Activated CD8-positive, alpha-beta T cell treated with anti-CD3 and anti-CD28 coated beads for 36 hours (primary cell): ENCODE measurements at regions not wholly inside any gene's neighbourhood (a gene's known extent, or its start where the extent isn't known, plus 50 kb on each side); places are given as distances from the start of the nearest gene placed in this dataset.
"Not testable (repeated sequence)": the region's sequence is repeated elsewhere in the genome, so short reads cannot be mapped to it uniquely, and the experiment has no call there.

Source experiments
- ATAC-seq: fragments of 200-7000 bp; cut with Tn5 transposase; one replicate; pipeline ENCODE4 v1.10.0; 2021; ENCODE audit warnings: mild to moderate bottlenecking, moderate library complexity
- CTCF ChIA-PET: fragments of 350-600 bp; sonication (Branson Sonifier 250); formaldehyde crosslinking; loops from one replicate; lab custom pipeline; 2021; ENCODE audit warnings: antibody characterized with exemption; lab: Charles Lee
- POLR2A ChIA-PET: fragments of 350-600 bp; sonication (Branson Sonifier 250); formaldehyde crosslinking; loops from one replicate; lab custom pipeline; 2021; ENCODE audit warnings: antibody characterized with exemption; lab: Charles Lee
- DNase-seq: peaks from one replicate; pipeline ENCODE4 v3.0.0-alpha.2; 2020
- H3K27ac Mint-ChIP-seq: one replicate; pipeline ENCODE4 v1.8.0; 2021; ENCODE audit warnings: mild to moderate bottlenecking, mixed read lengths
- H3K27me3 Mint-ChIP-seq: one replicate; pipeline ENCODE4 v1.8.0; 2021; ENCODE audit warnings: mixed read lengths
- H3K36me3 Mint-ChIP-seq: one replicate; pipeline ENCODE4 v1.8.0; 2021; ENCODE audit warnings: low read depth, mixed read lengths
- H3K4me1 Mint-ChIP-seq: one replicate; pipeline ENCODE4 v1.8.0; 2021; ENCODE audit warnings: low read depth, mixed read lengths
- H3K4me3 Mint-ChIP-seq: one replicate; pipeline ENCODE4 v1.8.0; 2021; ENCODE audit warnings: mild to moderate bottlenecking, moderate library complexity, mixed read lengths
- H3K9me3 Mint-ChIP-seq: one replicate; pipeline ENCODE4 v1.8.0; 2021; ENCODE audit warnings: mixed read lengths
- intact Hi-C: fragments of 100-400 bp; cut with micrococcal nuclease; formaldehyde crosslinking; loops from one replicate; pipeline ENCODE4 v1.10.0; 2022
- TF ChIP-seq, protein P1 (sequence below): fragments of 200-600 bp; IDR thresholded peaks from one replicate; pipeline ENCODE4 v1.8.0; 2022; ENCODE audit warnings: antibody characterized with exemption, mild to moderate bottlenecking

GRCh38 chr6:88442737-88443136 lies 276.6 kb upstream of the CNR1 start:
- no peaks in the 10 kb centered on the region for H3K9me3 Mint-ChIP-seq
- no peak overlapping the region for H3K4me3 Mint-ChIP-seq
- H3K27ac Mint-ChIP-seq = no peak overlapping the region
- ChIA-PET POLR2A (interaction anchor here (0.6 kb wide), 1 partner anchor 188 kb away, joined by 3 read pairs; no protein-coding TSS in a partner anchor), CTCF (no interaction called here)
- DNase-seq (no peak), ATAC-seq (no peak)
- intact Hi-C loops = no loop called here
- H3K36me3 Mint-ChIP-seq = no peaks in the 10 kb centered on the region
- H3K27me3 Mint-ChIP-seq = peaks cover 3% of the 10 kb centered on the region
- TF ChIP-seq, protein P1, sequence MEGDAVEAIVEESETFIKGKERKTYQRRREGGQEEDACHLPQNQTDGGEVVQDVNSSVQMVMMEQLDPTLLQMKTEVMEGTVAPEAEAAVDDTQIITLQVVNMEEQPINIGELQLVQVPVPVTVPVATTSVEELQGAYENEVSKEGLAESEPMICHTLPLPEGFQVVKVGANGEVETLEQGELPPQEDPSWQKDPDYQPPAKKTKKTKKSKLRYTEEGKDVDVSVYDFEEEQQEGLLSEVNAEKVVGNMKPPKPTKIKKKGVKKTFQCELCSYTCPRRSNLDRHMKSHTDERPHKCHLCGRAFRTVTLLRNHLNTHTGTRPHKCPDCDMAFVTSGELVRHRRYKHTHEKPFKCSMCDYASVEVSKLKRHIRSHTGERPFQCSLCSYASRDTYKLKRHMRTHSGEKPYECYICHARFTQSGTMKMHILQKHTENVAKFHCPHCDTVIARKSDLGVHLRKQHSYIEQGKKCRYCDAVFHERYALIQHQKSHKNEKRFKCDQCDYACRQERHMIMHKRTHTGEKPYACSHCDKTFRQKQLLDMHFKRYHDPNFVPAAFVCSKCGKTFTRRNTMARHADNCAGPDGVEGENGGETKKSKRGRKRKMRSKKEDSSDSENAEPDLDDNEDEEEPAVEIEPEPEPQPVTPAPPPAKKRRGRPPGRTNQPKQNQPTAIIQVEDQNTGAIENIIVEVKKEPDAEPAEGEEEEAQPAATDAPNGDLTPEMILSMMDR = no peak
- H3K4me1 Mint-ChIP-seq = no peaks in the 10 kb centered on the region

GRCh38 chr6:88441346-88441745 lies 275.2 kb upstream of the CNR1 start:
- no peak for ATAC-seq
- DNase-seq = no peak
- Mint-ChIP-seq H3K27me3 (peaks cover 3% of the 10 kb centered on the region), H3K4me3 (no peak overlapping the region), H3K4me1 (no peaks in the 10 kb centered on the region), H3K36me3 (no peaks in the 10 kb centered on the region), H3K9me3 (no peaks in the 10 kb centered on the region), H3K27ac (no peak overlapping the region)
- intact Hi-C loops = no loop called here
- ChIA-PET POLR2A (no interaction called here), CTCF (no interaction called here)
- TF ChIP-seq, protein P1 = no peak

- ChIA-PET CTCF (no interaction called here), POLR2A (no interaction called here)
- Mint-ChIP-seq H3K27me3 (peaks cover 19% of the 10 kb centered on the region), H3K27ac (no peak overlapping the region), H3K4me1 (no peaks in the 10 kb centered on the region), H3K4me3 (no peak overlapping the region), H3K36me3 (no peaks in the 10 kb centered on the region), H3K9me3 (no peaks in the 10 kb centered on the region)
- ATAC-seq (no peak), DNase-seq (no peak)
- intact Hi-C loops = no loop called here
- TF ChIP-seq, protein P1 = no peak
These were observed 261.9 kb upstream of the CNR1 start for GRCh38 chr6:88428068-88428467.

- TF ChIP-seq, protein P1 = no peak
- H3K27me3 Mint-ChIP-seq = peaks cover 6% of the 10 kb centered on the region
- intact Hi-C loops = no loop called here
- ATAC-seq = no peak
- no peaks in the 10 kb centered on the region for H3K9me3 Mint-ChIP-seq
- no peak overlapping the region for H3K27ac Mint-ChIP-seq
- no peak overlapping the region for H3K4me3 Mint-ChIP-seq
- ChIA-PET CTCF (no interaction called here), POLR2A (no interaction called here)
- H3K4me1 Mint-ChIP-seq = no peaks in the 10 kb centered on the region
- DNase-seq = no peak
- no peaks in the 10 kb centered on the region for H3K36me3 Mint-ChIP-seq
These were observed 259.9 kb upstream of the CNR1 start for GRCh38 chr6:88426005-88426404.

- POLR2A ChIA-PET = no interaction called here
- no peaks in the 10 kb centered on the region for H3K9me3 Mint-ChIP-seq
- H3K27ac Mint-ChIP-seq = no peak overlapping the region
- CTCF ChIA-PET = no interaction called here
- H3K36me3 Mint-ChIP-seq = no peaks in the 10 kb centered on the region
- no peak for ATAC-seq
- H3K27me3 Mint-ChIP-seq = no peaks in the 10 kb centered on the region
- no peak for DNase-seq
- TF ChIP-seq, protein P1 = no peak
- H3K4me1 Mint-ChIP-seq = no peaks in the 10 kb centered on the region
- intact Hi-C loops = no loop called here
- no peak overlapping the region for H3K4me3 Mint-ChIP-seq
These were observed 256.7 kb upstream of the CNR1 start for GRCh38 chr6:88422831-88423230.

- POLR2A ChIA-PET, H3K27ac Mint-ChIP-seq, H3K9me3 Mint-ChIP-seq, intact Hi-C loops, ATAC-seq, H3K4me1 Mint-ChIP-seq, CTCF ChIA-PET, H3K36me3 Mint-ChIP-seq, H3K4me3 Mint-ChIP-seq, DNase-seq, H3K27me3 Mint-ChIP-seq: not testable (repeated sequence)
These were observed 254.9 kb upstream of the CNR1 start for GRCh38 chr6:88420967-88421488.

DNA sequence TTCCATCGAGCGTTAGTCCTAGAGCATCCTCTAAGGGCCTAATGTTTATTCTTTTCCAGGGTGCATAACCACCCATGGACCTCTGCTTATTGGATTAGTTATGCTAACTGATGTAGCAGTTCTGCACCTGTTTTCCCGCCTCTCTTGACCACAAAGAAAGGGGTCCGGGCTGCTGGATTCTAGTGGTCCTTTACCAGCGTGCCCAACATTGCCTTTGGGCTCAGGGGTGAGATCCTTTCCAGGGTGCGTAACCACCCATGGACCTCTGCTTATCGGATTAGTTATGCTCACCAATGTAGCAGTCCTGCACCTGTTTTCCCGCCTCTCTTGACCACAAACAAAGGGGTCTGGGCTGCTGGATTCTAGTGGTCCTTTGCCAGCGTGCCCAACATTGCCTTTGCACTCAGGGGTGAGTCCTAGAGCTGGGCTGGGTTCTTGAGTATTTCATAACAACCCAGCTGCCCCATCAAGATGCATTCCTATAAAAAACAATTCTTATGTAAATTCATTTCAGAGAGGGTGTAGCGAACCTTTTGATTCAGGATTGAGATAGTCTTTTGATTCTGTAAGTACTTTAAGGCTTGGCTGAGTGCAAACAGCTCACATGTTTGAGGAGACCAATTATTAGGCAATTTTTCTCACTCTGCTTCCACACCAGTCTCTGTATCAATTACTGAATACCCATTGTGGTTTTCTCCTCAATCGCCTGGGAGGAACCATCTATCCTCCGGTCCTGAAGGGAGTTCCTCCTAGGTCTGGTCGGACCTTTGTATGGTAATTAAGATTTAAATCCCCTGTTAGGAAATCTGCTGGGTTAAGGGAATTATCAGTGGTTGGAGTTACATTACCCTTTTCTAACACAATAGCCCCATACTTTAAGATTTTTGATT lies 253.0 kb upstream of the CNR1 start:
- DNase-seq, H3K4me3 Mint-ChIP-seq, H3K9me3 Mint-ChIP-seq, CTCF ChIA-PET, H3K27me3 Mint-ChIP-seq, ATAC-seq, H3K36me3 Mint-ChIP-seq, H3K4me1 Mint-ChIP-seq, intact Hi-C loops, H3K27ac Mint-ChIP-seq, POLR2A ChIA-PET: not testable (repeated sequence)
